ENCODE measurements at regions not wholly inside any gene's neighbourhood (a gene's known extent, or its start where the extent isn't known, plus 50 kb on each side); places are given as distances from the start of the nearest gene placed in this dataset.

DNA sequence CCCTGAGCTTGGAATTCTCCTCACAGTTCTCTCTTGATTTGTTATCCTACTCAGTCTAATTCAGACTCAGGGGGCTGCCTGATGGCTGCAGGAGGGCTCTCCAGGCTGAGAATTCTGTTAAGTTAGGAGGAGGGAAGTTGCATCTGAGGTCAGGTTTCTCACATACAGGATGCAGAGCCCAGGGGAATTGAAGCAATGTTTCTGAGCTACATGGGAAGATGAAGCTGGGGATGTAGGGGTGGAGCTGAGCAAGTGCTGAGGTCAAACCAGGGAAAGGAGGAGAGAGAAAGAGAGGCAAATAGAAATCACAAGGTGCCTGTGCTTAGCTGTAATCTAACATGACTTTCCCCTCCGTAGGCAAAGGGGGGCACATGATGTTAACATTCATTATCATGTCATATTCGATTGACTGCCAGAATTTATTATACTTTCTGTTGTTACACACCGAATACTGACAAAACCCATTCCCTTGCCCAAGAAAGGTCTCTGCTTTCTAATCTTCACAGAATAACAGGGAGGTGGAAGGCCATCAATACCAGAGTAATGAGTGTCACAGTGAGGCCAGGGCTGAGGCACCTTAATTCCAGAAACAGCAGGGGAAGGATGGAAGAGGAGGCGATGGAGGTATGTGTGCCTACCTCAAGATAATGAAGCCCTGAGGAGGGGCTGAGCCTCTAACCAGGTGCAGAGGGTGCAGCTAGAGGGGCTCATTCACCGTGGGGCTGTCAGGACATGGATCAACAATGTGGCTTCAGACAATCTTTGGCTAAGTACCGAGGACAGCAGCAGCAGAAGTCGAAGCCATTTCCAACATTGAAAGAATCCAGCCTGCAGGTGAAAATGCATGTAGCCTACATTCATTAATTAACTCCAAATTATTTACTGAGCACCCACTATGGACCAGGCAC, 205.4 kb upstream of the SNX19 start:
- no peak for DNase-seq (ENCODE audit: low read depth in 2 of 2)

DNA sequence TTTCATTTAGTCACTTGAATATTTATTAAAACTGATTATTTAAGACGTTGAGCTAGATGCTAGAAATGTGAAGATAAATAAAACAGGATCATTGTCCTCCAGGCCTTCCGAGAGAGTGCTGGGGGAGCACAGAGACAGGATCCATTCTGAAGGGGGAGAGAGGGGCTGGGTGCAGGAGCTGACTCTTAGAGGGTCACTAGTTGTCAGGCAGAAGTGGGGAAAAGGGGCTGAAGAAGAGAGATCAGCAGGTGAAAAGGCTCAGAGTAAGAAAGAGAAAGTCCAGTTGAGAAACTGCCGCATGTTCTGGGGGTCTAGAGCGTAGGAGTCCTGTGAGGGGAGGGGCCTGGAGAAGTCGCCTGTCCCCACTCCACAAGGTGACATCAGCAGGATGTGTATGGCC, 206.2 kb upstream of the SNX19 start:
- no peak for DNase-seq (ENCODE audit: low read depth in 2 of 2)

GRCh38 chr11:131129474-131129873, 213.2 kb upstream of the SNX19 start:
- no peak for DNase-seq (ENCODE audit: low read depth in 2 of 2)

- no peak for DNase-seq (ENCODE audit: low read depth in 2 of 2)
Measured at GRCh38 chr11:131135611-131136010, 219.3 kb upstream of the SNX19 start.

GRCh38 chr11:131136486-131136885, 220.2 kb upstream of the SNX19 start:
- DNase-seq (ENCODE audit: low read depth in 2 of 2) = no peak

DNA sequence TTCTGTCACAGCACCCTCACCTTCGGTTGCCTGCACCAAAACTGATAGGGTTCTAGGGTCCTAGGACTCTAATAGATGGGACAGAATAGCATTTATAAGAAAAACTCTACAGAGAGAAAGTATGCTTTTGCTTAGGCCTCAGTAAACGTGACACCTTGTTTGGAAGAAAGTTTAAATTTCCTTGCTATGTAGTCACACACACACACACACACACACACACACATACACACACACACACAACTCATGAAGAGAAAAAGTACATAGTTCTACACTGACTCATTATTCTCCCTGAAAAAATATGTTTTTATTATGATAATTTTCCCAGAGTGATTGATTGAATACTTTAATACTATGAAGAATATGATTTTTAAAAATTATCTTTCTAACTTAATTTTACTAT, 220.8 kb upstream of the SNX19 start:
- no peak for DNase-seq (ENCODE audit: low read depth in 2 of 2)

GRCh38 chr11:131138731-131139130, 222.5 kb upstream of the SNX19 start:
- no peak for DNase-seq (ENCODE audit: low read depth in 2 of 2)

GRCh38 chr11:131145791-131146190, 224.6 kb upstream of the NTM start:
- DNase-seq (ENCODE audit: low read depth in 2 of 2) = no peak

- no peak for DNase-seq (ENCODE audit: low read depth in 2 of 2)
Measured at GRCh38 chr11:131146827-131147490, 223.5 kb upstream of the NTM start.

DNA sequence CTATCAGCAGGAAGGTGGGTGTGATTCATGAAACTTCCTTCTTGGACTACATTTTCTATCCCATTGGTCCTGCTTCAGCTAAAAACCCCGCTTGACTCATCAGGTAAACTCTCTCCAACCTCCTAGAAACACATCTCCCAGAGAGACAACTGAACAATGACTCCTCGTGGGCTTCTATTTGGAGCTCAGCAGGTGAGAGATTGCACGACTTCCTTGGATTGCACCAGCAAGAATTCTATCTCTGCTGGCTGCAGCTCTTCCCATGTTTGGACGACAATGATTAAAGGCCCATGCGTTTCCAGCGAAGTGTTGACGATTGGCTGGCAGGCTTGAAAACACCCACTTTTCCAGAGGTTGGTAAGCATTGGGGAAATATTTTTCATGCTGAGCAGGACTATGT, 216.1 kb upstream of the NTM start:
- DNase-seq (ENCODE audit: low read depth in 2 of 2) = no peak

DNA sequence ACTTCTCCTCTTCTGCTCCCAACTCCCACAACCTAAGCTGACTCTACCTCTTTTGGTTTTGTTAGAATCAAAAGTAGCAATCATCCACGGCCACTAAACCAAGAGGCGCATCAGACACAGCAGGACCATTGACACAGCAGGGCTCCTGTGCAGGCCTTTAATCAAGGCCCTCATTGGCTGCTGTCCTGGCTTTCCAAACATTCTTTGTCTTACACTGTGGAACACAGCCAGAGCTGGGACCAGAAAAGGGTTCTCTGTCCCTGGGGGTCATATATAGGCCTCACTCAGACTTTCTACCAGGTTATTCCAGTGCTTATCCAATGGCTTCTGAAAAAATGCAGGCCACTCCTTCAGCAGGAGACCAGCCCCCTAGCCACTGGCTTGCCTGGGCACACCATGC, 212.7 kb upstream of the NTM start:
- no peak for DNase-seq (ENCODE audit: low read depth in 2 of 2)

- no peak for DNase-seq (ENCODE audit: low read depth in 2 of 2)
Measured at GRCh38 chr11:131160846-131161245, 209.6 kb upstream of the NTM start.

- no peak for DNase-seq (ENCODE audit: low read depth in 2 of 2)
Measured at GRCh38 chr11:131163613-131164012, 206.8 kb upstream of the NTM start.

- no peak for DNase-seq (ENCODE audit: low read depth in 2 of 2)
Measured at GRCh38 chr11:131165036-131165435, 205.4 kb upstream of the NTM start.

- DNase-seq (ENCODE audit: low read depth in 2 of 2) = no peak
Measured at GRCh38 chr11:131168839-131169713, 201.3 kb upstream of the NTM start.

DNA sequence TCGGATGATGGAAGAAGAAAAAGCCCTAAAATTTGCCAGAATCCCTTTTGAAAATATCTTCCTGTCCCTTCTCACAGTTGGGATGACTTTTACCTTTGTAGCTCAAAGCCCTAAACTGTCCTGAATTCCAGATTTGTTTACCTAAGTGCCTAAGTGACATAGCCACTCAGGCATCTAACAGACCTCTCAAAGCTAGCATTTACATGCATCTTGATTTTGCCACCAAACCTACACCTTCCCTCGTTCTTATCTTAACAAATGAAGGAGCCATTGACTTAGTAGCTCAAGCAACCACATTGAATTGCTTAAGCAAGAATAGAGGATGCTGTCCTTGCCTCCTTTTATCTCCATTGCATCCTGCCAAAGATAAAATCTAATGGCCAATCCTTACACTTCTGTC, 198.4 kb upstream of the NTM start:
- no peak for DNase-seq (ENCODE audit: low read depth in 2 of 2)

GRCh38 chr11:131178020-131178419, 192.4 kb upstream of the NTM start:
- no peak for DNase-seq (ENCODE audit: low read depth in 2 of 2)

- no peak for DNase-seq (ENCODE audit: low read depth in 2 of 2)
Measured at GRCh38 chr11:131178596-131178995, 191.8 kb upstream of the NTM start.

- no peak for DNase-seq (ENCODE audit: low read depth in 2 of 2)
Measured at GRCh38 chr11:131179836-131180235, 190.6 kb upstream of the NTM start.

DNA sequence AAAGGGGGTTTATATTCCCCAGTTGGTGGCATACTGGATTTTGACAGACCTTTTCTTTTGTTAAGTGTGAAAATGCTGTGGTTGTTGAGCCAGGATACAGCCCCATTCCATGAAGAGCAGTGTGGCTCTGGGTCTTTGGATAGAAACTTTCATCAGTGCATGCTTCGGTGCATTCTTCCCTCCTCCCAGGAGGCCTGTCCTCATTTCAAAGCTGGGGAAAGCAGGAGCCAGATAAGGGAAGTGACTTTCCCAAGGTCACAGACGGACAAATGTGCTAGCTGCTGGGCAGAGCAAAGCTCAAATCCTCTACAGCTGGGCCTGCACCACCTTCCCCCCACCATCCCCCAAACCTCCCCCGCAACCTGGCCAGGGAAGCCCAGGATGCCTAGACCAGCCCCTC, 184.5 kb upstream of the NTM start:
- no peak for DNase-seq (ENCODE audit: low read depth in 2 of 2)

DNA sequence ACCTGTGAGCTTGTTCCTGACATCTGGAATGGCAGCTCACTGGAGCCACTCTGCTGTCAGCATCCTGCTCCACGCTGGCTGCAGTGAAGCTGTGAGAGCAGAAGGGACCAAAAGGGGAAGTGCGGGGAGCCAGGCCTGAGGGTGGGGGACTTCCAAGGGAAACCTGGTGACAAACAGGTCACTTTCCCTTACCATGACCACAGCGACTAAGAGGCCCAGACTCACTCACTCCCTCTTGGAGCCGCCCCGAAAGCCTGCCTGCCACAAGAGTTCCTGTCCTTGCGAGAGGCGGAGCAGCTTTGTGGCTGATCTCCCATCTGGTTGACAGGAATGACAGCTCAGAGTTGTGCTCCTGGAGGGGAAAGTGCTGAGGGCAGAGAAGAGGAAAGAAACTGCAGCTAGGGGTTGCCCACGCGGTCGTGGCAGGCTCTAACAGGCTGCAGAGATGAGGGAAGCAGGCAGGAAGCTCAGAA, 183.8 kb upstream of the NTM start:
- DNase-seq (ENCODE audit: low read depth in 2 of 2) = no peak

DNA sequence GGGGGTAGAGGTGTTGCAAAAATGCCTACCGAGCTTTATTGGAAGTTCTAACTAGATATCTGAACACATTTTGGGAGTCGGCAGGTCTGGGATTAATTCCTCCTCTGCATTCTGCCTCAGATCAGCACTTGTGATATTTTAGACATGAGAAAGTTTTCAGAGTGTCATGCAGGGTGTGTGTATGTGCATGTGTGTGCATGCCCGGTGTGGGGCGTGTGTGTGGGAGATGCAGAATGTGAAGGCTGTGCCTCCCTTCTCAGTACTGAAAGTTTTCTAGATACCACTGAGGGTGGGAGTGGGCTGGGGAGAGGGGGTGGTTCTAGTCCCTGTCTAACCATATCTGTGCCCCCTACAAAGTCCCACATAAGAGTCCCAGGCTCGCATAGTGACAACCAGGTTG, 180.0 kb upstream of the NTM start:
- no peak for DNase-seq (ENCODE audit: low read depth in 2 of 2)
